BJ (cell line): ENCODE measurements at regions not wholly inside any gene's neighbourhood (a gene's known extent, or its start where the extent isn't known, plus 50 kb on each side); places are given as distances from the start of the nearest gene placed in this dataset.

Source experiments
- CTCF ChIA-PET: fragments of 350-600 bp; formaldehyde crosslinking; extraction: SDS; loops from one replicate; lab custom pipeline; 2021; ENCODE audit warnings: antibody characterized with exemption, inconsistent platforms; lab: Yijun Ruan, JAX
- POLR2A ChIA-PET: fragments of 300-600 bp; sonication (Branson Sonifier 250); formaldehyde crosslinking; extraction: SDS; loops from one replicate; lab custom pipeline; 2021; ENCODE audit warnings: antibody characterized with exemption; lab: Charles Lee
- DNase-seq: peaks from one replicate; pipeline ENCODE4 v3.0.0-alpha.2; 2011; ENCODE audit warnings: low read depth
- H3K27me3 ChIP-seq: 2 replicates; pipeline ENCODE4 v1.6.0; 2011; ENCODE audit warnings: low read length; ENCODE audit not compliant: control insufficient read depth, insufficient read depth
- H3K36me3 ChIP-seq: 2 replicates; pipeline ENCODE4 v1.5.1; 2011; ENCODE audit warnings: low read length; ENCODE audit not compliant: control insufficient read depth, insufficient read depth
- H3K4me3 ChIP-seq: 2 replicates; pipeline ENCODE4 v1.5.1; 2011; ENCODE audit warnings: low read depth, mild to moderate bottlenecking, control low read depth, low read length
- CTCF ChIP-seq: IDR thresholded peaks from 2 replicates; pipeline ENCODE4 v1.5.1; 2011; ENCODE audit warnings: low read depth, mild to moderate bottlenecking, control low read depth, inconsistent platforms, low read length, moderate library complexity; ENCODE audit not compliant: insufficient read depth

GRCh38 chr10:116000151-116000842, 272.7 kb downstream of the GFRA1 start:
- ChIA-PET CTCF (interaction anchor here (0.6 to 1.5 kb wide), 4 partner anchors 10 to 298 kb away, joined by 3 read pairs; no protein-coding TSS in a partner anchor), POLR2A (no interaction called here)
- DNase-seq, result no peak
- no peak for TF ChIP-seq CTCF
- Histone ChIP-seq H3K36me3 (no peaks in the 10 kb centered on the region), H3K4me3 (no peak overlapping the region), H3K27me3 (no peaks in the 10 kb centered on the region)
